ENCODE measurements at regions not wholly inside any gene's neighbourhood (a gene's known extent, or its start where the extent isn't known, plus 50 kb on each side); places are given as distances from the start of the nearest gene placed in this dataset.

DNA sequence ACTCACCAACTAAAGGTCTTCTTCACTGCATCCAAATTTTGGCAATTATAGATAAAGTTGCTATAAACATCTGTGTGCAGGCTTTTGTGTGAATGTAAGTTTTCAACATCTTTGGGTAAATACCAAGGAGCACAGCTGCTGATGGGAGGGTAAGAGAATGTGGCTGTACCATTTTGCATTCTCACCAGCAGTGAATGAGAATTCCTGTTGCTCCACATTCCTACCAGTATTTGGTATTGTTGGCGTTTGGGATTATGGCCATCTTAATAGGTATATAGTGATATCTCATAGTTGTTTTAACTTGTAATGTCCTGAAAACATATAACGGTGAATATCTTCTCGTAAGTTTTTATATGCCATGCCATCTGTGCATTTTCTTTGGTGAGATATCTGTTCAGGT is 69.3 kb downstream of the ILRUN start:
- Histone ChIP-seq H3K36me3 (ENCODE audit: control insufficient read depth in 2 of 2, insufficient read depth in 2 of 2, low read length in 1 of 2) (no peaks in the 10 kb centered on the region), H3K9me3 (ENCODE audit: control insufficient read depth in 2 of 2, insufficient read depth in 1 of 2, low read depth in 1 of 2, low read length in 1 of 2) (no peaks in the 10 kb centered on the region), H3K4me1 (ENCODE audit: control insufficient read depth in 2 of 2, insufficient read depth in 2 of 2, low read length in 1 of 2) (no peaks in the 10 kb centered on the region), H3K27me3 (ENCODE audit: control insufficient read depth in 1 of 2, insufficient read depth in 2 of 2, low read length in 2 of 2) (no peaks in the 10 kb centered on the region), H3K27ac (ENCODE audit: low read depth in 2 of 2, low read length in 1 of 2) (no peak overlapping the region), H3K4me3 (ENCODE audit: low read depth in 1 of 2, low read length in 2 of 2) (no peak overlapping the region)
- 89 to 93% methylated on average over 3 of the region's 3 CpGs for WGBS, 2 donors

DNA sequence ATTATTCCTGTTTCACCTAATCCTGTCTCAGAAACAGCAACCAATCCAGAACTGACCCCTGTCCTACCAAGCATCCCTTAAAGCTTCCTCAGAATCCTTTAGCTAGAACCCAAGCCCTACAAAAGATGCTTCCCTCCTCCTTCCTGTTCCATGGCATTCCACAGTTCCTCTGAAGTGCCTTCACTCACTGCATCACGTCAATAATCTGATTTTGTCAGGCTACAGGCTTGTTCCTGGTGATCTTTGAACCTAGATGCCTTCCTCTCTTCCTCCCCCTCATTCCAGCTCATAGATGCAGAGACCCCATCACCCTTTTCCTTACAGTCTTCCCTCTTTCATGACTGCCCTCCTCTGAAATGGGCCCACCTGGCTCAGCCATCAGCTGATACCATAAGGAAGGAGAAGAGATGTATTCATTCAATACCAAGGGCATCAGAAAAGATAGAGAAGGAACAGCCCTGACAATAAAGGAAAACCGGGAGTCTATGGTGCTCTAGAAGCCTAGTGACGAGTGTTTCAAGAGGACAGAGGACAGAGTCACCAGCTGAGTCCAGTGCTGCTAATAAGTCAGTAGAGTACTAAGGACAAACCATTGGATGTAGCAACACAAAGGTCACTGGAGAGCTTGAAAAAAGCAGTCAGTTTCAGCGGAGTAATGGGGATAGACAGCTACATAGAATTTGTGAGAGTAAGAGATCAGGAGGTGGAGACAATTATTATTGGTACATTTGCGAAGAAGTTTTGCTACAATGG is 62.5 kb upstream of the SPDEF start:
- Histone ChIP-seq H3K4me1 (ENCODE audit: control insufficient read depth in 2 of 2, insufficient read depth in 2 of 2, low read length in 1 of 2) (no peaks in the 10 kb centered on the region), H3K27me3 (ENCODE audit: control insufficient read depth in 1 of 2, insufficient read depth in 2 of 2, low read length in 2 of 2) (no peaks in the 10 kb centered on the region), H3K36me3 (ENCODE audit: control insufficient read depth in 2 of 2, insufficient read depth in 2 of 2, low read length in 1 of 2) (peaks cover 0 to 8% of the 10 kb centered on the region in 2 donors), H3K27ac (ENCODE audit: low read depth in 2 of 2, low read length in 1 of 2) (no peak overlapping the region), H3K4me3 (ENCODE audit: low read depth in 1 of 2, low read length in 2 of 2) (no peak overlapping the region), H3K9me3 (ENCODE audit: control insufficient read depth in 2 of 2, insufficient read depth in 1 of 2, low read depth in 1 of 2, low read length in 1 of 2) (no peaks in the 10 kb centered on the region)
- 92 to 94% methylated on average over 5 of the region's 5 CpGs for WGBS, 2 donors

DNA sequence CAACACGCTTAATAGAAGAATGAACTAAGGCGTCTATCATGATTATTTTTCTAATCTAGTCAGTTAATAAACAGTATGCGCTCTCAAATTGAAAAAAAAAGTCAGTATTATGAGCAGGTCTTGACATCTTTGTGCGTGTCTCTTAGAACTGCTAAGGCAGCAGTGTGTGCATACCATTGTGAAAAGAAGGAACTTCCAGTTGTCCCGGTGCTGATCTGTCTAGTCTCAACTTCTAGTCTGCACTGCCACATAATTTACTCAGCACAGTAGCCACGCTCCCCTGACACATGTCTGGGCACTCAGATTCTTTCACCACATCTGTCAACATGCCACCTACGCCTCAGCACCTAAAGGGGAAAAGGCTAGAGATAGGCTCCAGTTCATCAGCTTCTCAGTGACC is 61.1 kb upstream of the SPDEF start:
- H3K27me3 ChIP-seq (ENCODE audit: control insufficient read depth in 1 of 2, insufficient read depth in 2 of 2, low read length in 2 of 2) = no peaks in the 10 kb centered on the region
- no peaks in the 10 kb centered on the region for H3K4me1 ChIP-seq (ENCODE audit: control insufficient read depth in 2 of 2, insufficient read depth in 2 of 2, low read length in 1 of 2)
- H3K9me3 ChIP-seq (ENCODE audit: control insufficient read depth in 2 of 2, insufficient read depth in 1 of 2, low read depth in 1 of 2, low read length in 1 of 2) = no peaks in the 10 kb centered on the region
- H3K4me3 ChIP-seq (ENCODE audit: low read depth in 1 of 2, low read length in 2 of 2) = no peak overlapping the region
- H3K36me3 ChIP-seq (ENCODE audit: control insufficient read depth in 2 of 2, insufficient read depth in 2 of 2, low read length in 1 of 2) = peaks cover 0 to 8% of the 10 kb centered on the region in 2 donors
- H3K27ac ChIP-seq (ENCODE audit: low read depth in 2 of 2, low read length in 1 of 2) = no peak overlapping the region
- WGBS, 2 donors = 91 to 92% methylated on average over 7 of the region's 7 CpGs

DNA sequence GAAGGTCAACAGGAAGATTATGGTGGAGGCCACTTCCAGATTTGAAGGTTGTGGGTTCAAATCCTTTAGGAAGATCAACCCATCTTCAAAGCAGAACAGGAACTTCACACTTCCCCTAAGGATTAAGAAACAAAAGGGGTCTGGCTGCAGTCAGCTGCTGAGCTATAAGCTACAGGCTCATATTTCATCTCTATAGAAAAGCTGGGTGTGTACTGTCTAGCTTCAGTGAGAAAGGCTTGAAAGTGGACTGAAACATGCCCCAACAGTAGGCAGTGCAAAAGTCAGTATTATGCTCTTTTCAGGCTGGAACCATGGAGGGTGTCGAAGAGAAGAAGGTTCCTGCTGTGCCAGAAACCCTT is 60.1 kb upstream of the SPDEF start:
- no peaks in the 10 kb centered on the region for H3K4me1 ChIP-seq (ENCODE audit: control insufficient read depth in 2 of 2, insufficient read depth in 2 of 2, low read length in 1 of 2)
- 66 to 71% methylated on average over 1 of the region's 1 CpG for whole genome bisulfite sequencing, 2 donors
- H3K27me3 ChIP-seq (ENCODE audit: control insufficient read depth in 1 of 2, insufficient read depth in 2 of 2, low read length in 2 of 2) = no peaks in the 10 kb centered on the region
- H3K9me3 ChIP-seq (ENCODE audit: control insufficient read depth in 2 of 2, insufficient read depth in 1 of 2, low read depth in 1 of 2, low read length in 1 of 2) = no peaks in the 10 kb centered on the region
- H3K36me3 ChIP-seq (ENCODE audit: control insufficient read depth in 2 of 2, insufficient read depth in 2 of 2, low read length in 1 of 2) = peaks cover 0 to 8% of the 10 kb centered on the region in 2 donors
- H3K27ac ChIP-seq (ENCODE audit: low read depth in 2 of 2, low read length in 1 of 2) = no peak overlapping the region
- no peak overlapping the region for H3K4me3 ChIP-seq (ENCODE audit: low read depth in 1 of 2, low read length in 2 of 2)

DNA sequence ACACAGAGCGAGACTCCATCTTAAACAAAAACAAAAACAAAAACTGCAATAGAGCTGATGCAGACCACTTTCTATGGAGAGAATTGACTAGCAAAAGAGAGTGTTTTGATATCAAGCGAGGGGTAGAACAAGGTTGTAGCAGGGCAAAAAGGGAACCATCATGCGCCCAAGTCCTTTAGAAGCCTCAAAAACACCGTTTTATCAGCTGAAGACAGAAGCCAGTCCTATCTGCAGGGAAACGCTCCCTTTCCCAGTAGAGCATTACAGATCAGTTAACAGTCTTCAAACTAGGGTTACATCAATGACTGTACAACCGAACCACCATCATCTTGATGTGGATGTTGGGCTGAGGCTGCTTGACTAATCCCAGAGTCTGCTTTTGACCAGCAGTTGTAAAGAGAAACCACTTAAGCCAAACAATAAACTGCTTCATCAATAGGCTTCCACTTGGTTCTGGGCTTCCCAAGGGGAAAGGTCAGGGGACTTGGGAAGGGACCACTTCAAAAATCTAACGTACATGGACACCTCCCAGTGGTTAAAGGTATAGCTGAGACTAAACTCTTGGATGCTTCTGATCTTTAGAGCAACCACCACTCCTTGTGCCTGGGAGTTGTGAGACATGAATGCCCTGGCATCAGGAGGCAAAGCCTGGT is 59.6 kb upstream of the SPDEF start:
- H3K27me3 ChIP-seq (ENCODE audit: control insufficient read depth in 1 of 2, insufficient read depth in 2 of 2, low read length in 2 of 2) = no peaks in the 10 kb centered on the region
- no peak overlapping the region for H3K27ac ChIP-seq (ENCODE audit: low read depth in 2 of 2, low read length in 1 of 2)
- WGBS, 2 donors = 90 to 91% methylated on average over 7 of the region's 7 CpGs
- no peak overlapping the region for H3K4me3 ChIP-seq (ENCODE audit: low read depth in 1 of 2, low read length in 2 of 2)
- peaks cover 0 to 8% of the 10 kb centered on the region in 2 donors for H3K36me3 ChIP-seq (ENCODE audit: control insufficient read depth in 2 of 2, insufficient read depth in 2 of 2, low read length in 1 of 2)
- no peaks in the 10 kb centered on the region for H3K9me3 ChIP-seq (ENCODE audit: control insufficient read depth in 2 of 2, insufficient read depth in 1 of 2, low read depth in 1 of 2, low read length in 1 of 2)
- H3K4me1 ChIP-seq (ENCODE audit: control insufficient read depth in 2 of 2, insufficient read depth in 2 of 2, low read length in 1 of 2) = no peaks in the 10 kb centered on the region

DNA sequence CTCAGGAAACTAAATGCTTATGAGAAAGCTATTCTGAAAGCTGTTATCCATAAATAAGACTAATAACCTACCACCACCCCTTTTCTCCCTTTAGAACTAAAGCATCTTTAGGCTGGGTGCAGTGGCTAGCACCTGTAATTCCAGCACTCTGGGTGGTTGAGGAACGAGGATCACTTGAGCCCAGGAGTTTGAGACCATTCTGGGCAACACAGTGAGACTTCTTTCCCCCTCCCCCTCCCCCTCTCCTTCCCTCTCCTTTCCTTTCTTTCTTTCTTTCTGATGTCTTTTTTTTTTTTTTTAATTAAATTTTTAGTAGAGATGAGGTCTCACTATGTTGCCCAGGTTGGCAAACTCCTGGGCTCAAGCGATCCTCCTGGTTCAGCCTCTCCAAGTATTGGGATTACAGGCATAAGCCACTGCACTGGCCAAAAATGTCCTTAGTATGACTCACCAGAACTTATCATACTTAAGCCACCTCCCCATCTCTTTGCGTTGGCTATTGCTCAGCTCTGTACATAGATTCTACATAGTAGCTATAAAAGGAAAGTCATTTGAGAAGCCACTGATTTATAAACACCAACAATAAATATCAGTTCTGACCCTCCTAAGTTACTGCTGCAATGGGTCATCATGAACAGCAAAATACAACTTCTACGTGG is 54.8 kb upstream of the SPDEF start:
- peak overlapping the region in 1 of 2 donors; percentile 31 for H3K27ac ChIP-seq (ENCODE audit: low read depth in 2 of 2, low read length in 1 of 2)
- WGBS, 2 donors = 56 to 61% methylated on average over 4 of the region's 4 CpGs

DNA sequence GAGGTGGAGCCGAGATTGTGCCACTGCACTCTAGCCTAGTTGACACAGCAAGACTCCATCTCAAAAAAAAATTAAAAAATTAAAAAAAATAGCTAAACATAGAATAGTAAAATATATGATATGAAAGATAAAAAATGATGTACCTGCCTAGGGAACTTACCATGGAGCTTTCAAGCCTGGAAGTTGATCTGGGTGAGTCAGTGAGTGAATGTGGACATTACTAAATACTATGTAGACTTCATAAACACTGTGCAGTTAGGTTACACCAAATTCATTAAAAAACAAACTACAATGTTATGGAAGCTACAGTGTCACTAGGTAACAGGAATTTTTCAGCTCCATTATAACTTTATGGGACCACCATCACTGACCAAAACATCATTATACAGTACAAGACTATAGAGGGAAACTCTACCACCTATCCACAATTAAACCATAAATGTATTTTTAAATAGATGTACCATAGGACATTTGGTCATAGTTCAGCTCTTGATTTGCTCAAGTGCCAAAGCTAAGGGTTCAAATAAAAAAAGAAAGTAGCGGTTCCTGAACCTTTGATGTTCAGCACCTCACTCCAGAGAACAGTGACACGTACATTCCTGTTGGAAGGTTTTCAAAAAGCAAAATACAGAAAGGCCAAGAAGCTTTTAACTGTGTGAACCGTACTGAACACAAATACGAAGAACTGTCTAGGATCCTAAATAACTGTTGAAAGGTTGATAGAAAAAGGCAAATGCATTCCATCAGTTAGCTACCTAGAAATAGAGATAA is 52.4 kb upstream of the SPDEF start:
- H3K27ac ChIP-seq (ENCODE audit: low read depth in 2 of 2, low read length in 1 of 2) = no peak overlapping the region

More for the DNA sequence above, 54.8 kb upstream of the SPDEF start:
- Histone ChIP-seq H3K27me3 (ENCODE audit: control insufficient read depth in 1 of 2, insufficient read depth in 2 of 2, low read length in 2 of 2) (no peaks in the 10 kb centered on the region), H3K4me3 (ENCODE audit: low read depth in 1 of 2, low read length in 2 of 2) (no peak overlapping the region), H3K4me1 (ENCODE audit: control insufficient read depth in 2 of 2, insufficient read depth in 2 of 2, low read length in 1 of 2) (no peaks in the 10 kb centered on the region), H3K9me3 (ENCODE audit: control insufficient read depth in 2 of 2, insufficient read depth in 1 of 2, low read depth in 1 of 2, low read length in 1 of 2) (no peaks in the 10 kb centered on the region), H3K36me3 (ENCODE audit: control insufficient read depth in 2 of 2, insufficient read depth in 2 of 2, low read length in 1 of 2) (peaks cover 0 to 4% of the 10 kb centered on the region in 2 donors)

DNA sequence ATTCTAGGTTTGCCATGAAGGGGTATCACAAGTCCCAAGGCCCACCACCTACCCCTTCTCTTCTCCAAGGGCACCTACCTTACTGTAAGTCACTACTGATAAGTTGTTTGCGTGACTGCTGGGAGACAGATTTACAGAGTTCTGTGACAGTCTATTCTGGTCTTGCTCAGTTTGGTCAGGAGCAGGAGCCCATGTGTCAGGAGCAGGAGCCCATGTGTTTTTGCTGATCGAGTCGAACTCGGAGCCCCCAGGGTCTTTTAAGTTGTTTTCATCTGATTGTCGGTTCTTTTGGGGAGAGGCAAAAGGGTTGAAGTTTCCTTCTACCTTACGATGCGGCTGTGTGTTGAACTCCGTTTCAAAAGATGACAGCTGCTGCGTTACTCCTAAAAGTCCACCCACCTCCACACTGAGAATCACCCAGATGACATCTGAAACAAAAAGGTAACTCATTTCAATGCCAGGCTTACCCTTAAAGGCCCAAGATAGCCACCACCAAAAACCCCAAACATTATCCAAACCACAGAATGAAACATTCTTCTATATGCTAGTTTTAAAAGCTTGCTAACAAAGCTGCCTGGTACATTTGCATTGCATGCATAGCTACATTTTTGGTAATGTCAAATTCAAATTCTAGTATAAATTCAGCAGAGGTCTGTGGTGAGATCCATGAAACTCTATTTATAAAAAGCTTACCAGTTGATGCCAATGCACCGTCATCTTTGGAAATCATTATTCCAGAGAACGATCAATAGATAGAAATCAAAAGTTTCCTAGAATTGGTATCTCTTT is 50.5 kb upstream of the SPDEF start:
- Histone ChIP-seq H3K9me3 (ENCODE audit: control insufficient read depth in 2 of 2, insufficient read depth in 1 of 2, low read depth in 1 of 2, low read length in 1 of 2) (no peaks in the 10 kb centered on the region), H3K27me3 (ENCODE audit: control insufficient read depth in 1 of 2, insufficient read depth in 2 of 2, low read length in 2 of 2) (no peaks in the 10 kb centered on the region), H3K4me3 (ENCODE audit: low read depth in 1 of 2, low read length in 2 of 2) (no peak overlapping the region), H3K36me3 (ENCODE audit: control insufficient read depth in 2 of 2, insufficient read depth in 2 of 2, low read length in 1 of 2) (peaks cover 0 to 2% of the 10 kb centered on the region in 2 donors), H3K27ac (ENCODE audit: low read depth in 2 of 2, low read length in 1 of 2) (no peak overlapping the region), H3K4me1 (ENCODE audit: control insufficient read depth in 2 of 2, insufficient read depth in 2 of 2, low read length in 1 of 2) (no peaks in the 10 kb centered on the region)
- WGBS, 2 donors = 91 to 92% methylated on average over 11 of the region's 11 CpGs

More for the DNA sequence above, 52.4 kb upstream of the SPDEF start:
- 82% methylated on average over 5 of the region's 5 CpGs for WGBS, 2 donors
- Histone ChIP-seq H3K9me3 (ENCODE audit: control insufficient read depth in 2 of 2, insufficient read depth in 1 of 2, low read depth in 1 of 2, low read length in 1 of 2) (no peaks in the 10 kb centered on the region), H3K4me1 (ENCODE audit: control insufficient read depth in 2 of 2, insufficient read depth in 2 of 2, low read length in 1 of 2) (no peaks in the 10 kb centered on the region), H3K36me3 (ENCODE audit: control insufficient read depth in 2 of 2, insufficient read depth in 2 of 2, low read length in 1 of 2) (no peaks in the 10 kb centered on the region), H3K27me3 (ENCODE audit: control insufficient read depth in 1 of 2, insufficient read depth in 2 of 2, low read length in 2 of 2) (no peaks in the 10 kb centered on the region), H3K4me3 (ENCODE audit: low read depth in 1 of 2, low read length in 2 of 2) (no peak overlapping the region)

Data from esophagus (tissue), 2 donors.